K562 (cell line): ENCODE measurements at regions not wholly inside any gene's neighbourhood (a gene's known extent, or its start where the extent isn't known, plus 50 kb on each side); places are given as distances from the start of the nearest gene placed in this dataset.
"Not testable (repeated sequence)": the region's sequence is repeated elsewhere in the genome, so short reads cannot be mapped to it uniquely, and the experiment has no call there.

Experiments
- ATAC-seq: fragments of 200-7000 bp; cut with Tn5 transposase; 3 replicates; pipeline ENCODE4 v1.9.1; 2020; ENCODE audit warnings: moderate library complexity
- BruUV-seq: library from RNA; stranded (reverse); fragments of 400-500 nt; replicated peaks from 2 replicates; lab custom pipeline; 2021; lab: Mats Ljungman, UMichigan
- CTCF ChIA-PET: fragments of 300-600 bp; formaldehyde crosslinking; extraction: SDS; loops from one replicate; lab custom pipeline; 2021; ENCODE audit warnings: low intra/inter-chr PET ratio; lab: Yijun Ruan, JAX
- POLR2A ChIA-PET: fragments of 300-600, 350-650 bp; sonication (Branson Sonifier 250); formaldehyde crosslinking; extraction: SDS; loops from one replicate; lab custom pipeline; 2021; ENCODE audit warnings: antibody characterized with exemption, inconsistent platforms; lab: Yijun Ruan, JAX
- DNase-seq, 4 experiments: peaks; one replicate each; pipeline versions ENCODE4 v3.0.0 to v3.0.0-alpha.2; 2011 to 2018; ENCODE audit warnings: low spot score in 3 of 4, mixed read lengths in 3 of 4; ENCODE audit errors: extremely low read depth in 1 of 4
- FAIRE-seq: peaks from 2 replicates; lab custom pipeline; 2011; peaks lifted over from hg19 to GRCh38; lab: Jason Lieb, UNC
- H2AFZ ChIP-seq: 2 replicates; pipeline ENCODE4 v1.6.0; 2011; ENCODE audit warnings: low read depth, low read length, control low read depth, inconsistent platforms
- H3K27ac ChIP-seq: fragments of 200-600 bp; 3 replicates; pipeline ENCODE4 v1.8.0; 2011; ENCODE audit warnings: low read depth, mild to moderate bottlenecking, control low read depth, inconsistent platforms, low read length, moderate library complexity, mixed read lengths; ENCODE audit errors: extremely low read depth
- H3K27me3 ChIP-seq, 2 experiments: fragments of 300-600 bp in 1 of 2; 2 replicates in 1 of 2; 3 replicates in 1 of 2; pipeline versions ENCODE4 v1.6.0 to v1.8.0; 2011; ENCODE audit warnings: inconsistent platforms in 2 of 2, low read length in 2 of 2, mild to moderate bottlenecking in 1 of 2, mixed read lengths in 1 of 2, moderate library complexity in 1 of 2; ENCODE audit not compliant: control insufficient read depth in 2 of 2, insufficient read depth in 2 of 2
- H3K36me3 ChIP-seq: fragments of 300-600 bp; 3 replicates; pipeline ENCODE4 v1.8.0; 2011; ENCODE audit warnings: mild to moderate bottlenecking, low read length, inconsistent platforms; ENCODE audit not compliant: control insufficient read depth, insufficient read depth
- H3K4me1 ChIP-seq, 2 experiments: fragments of 200-600 bp in 1 of 2; replicated peaks in 1 of 2; 2 replicates in 1 of 2; 3 replicates in 1 of 2; pipeline versions ENCODE4 v1.5.1 to v1.8.0; 2011; ENCODE audit warnings: inconsistent platforms in 2 of 2, low read length in 2 of 2, mild to moderate bottlenecking in 1 of 2, mixed read lengths in 1 of 2, moderate library complexity in 1 of 2; ENCODE audit not compliant: control insufficient read depth in 2 of 2, insufficient read depth in 2 of 2
- H3K4me2 ChIP-seq: 2 replicates; pipeline ENCODE4 v1.6.1; 2011; ENCODE audit warnings: low read length, control low read depth, inconsistent platforms, mixed read lengths; ENCODE audit not compliant: insufficient read depth
- H3K4me3 ChIP-seq: fragments of 200-600 bp; sonication (generic), shearing (Covaris generic); 2 replicates; pipeline ENCODE4 v1.5.1; 2016; ENCODE audit warnings: control low read depth, inconsistent platforms
- H3K79me2 ChIP-seq: fragments of 200-600 bp; 3 replicates; pipeline ENCODE4 v1.8.0; 2011; ENCODE audit warnings: low read length, inconsistent platforms; ENCODE audit not compliant: control insufficient read depth, insufficient read depth
- H3K9ac ChIP-seq, 2 experiments: 2 replicates each; pipeline versions ENCODE4 v1.6.0 to v1.6.1; 2011; ENCODE audit warnings: low read depth in 2 of 2, low read length in 2 of 2, control low read depth in 1 of 2, inconsistent platforms in 1 of 2, mild to moderate bottlenecking in 1 of 2, mixed read lengths in 1 of 2; ENCODE audit not compliant: insufficient read depth in 1 of 2
- H3K9me1 ChIP-seq: one replicate; pipeline ENCODE4 v1.6.0; 2011; ENCODE audit warnings: inconsistent platforms, mild to moderate bottlenecking, low read length, moderate library complexity; ENCODE audit not compliant: control insufficient read depth, insufficient read depth
- H3K9me3 ChIP-seq: replicated peaks from 2 replicates; pipeline ENCODE4 v1.5.1; 2011; ENCODE audit warnings: low read depth, low read length, inconsistent platforms; ENCODE audit not compliant: control insufficient read depth, insufficient read depth
- H4K20me1 ChIP-seq: replicated peaks from 2 replicates; pipeline ENCODE4 v1.6.1; 2011; ENCODE audit warnings: low read length, inconsistent platforms, mixed read lengths; ENCODE audit not compliant: control insufficient read depth, insufficient read depth
- DACH1 ChIP-seq: fragments of 450-650 bp; IDR thresholded peaks from 2 replicates; pipeline ENCODE4 v1.6.1; 2018; ENCODE audit not compliant: partially characterized antibody
- HBP1 ChIP-seq: fragments of 450-650 bp; formaldehyde crosslinking; IDR thresholded peaks from 2 replicates; pipeline ENCODE4 v1.4.0; 2022; ENCODE audit warnings: missing genetic modification characterization
- HSF4 ChIP-seq: fragments of 250-450 bp; sonication (Bioruptor Pico); IDR thresholded peaks from 2 replicates; pipeline ENCODE4 v2.1.2; 2022; ENCODE audit warnings: mild to moderate bottlenecking, moderate library complexity, borderline replicate concordance
- KDM5B ChIP-seq: fragments of 200-600 bp; sonication (generic); IDR thresholded peaks from 2 replicates; pipeline ENCODE4 v1.6.1; 2012; ENCODE audit warnings: low read depth, mild to moderate bottlenecking, moderate library complexity, low read length, control low read depth, inconsistent platforms; ENCODE audit not compliant: insufficient replicate concordance
- WGBS: fragments of 100-300 bp; shearing (Covaris generic); methylation state at CpG from one replicate; pipeline ENCODE4 v1.1.6; 2016; ENCODE audit warnings: low coverage, mixed read lengths; ENCODE audit not compliant: insufficient coverage; ENCODE audit errors: missing lambda C conversion rate; 5-methylcytosine and 5-hydroxymethylcytosine counted together
- in situ Hi-C: fragments of 300-500 bp; cut with MboI; formaldehyde crosslinking; loops from 4 replicates; pipeline ENCODE4 v1.15.0; 2018; ENCODE audit warnings: inconsistent platforms, mixed read lengths
- intact Hi-C: fragments of 100-400 bp; cut with micrococcal nuclease; formaldehyde crosslinking; loops from 2 replicates; pipeline ENCODE4 v1.14.2; 2022
- TF ChIP-seq, protein P1 (sequence below): fragments of 450-650 bp; formaldehyde crosslinking; IDR thresholded peaks from 2 replicates; pipeline ENCODE4 v1.4.0; 2020; ENCODE audit warnings: mild to moderate bottlenecking, mixed read lengths

DNA sequence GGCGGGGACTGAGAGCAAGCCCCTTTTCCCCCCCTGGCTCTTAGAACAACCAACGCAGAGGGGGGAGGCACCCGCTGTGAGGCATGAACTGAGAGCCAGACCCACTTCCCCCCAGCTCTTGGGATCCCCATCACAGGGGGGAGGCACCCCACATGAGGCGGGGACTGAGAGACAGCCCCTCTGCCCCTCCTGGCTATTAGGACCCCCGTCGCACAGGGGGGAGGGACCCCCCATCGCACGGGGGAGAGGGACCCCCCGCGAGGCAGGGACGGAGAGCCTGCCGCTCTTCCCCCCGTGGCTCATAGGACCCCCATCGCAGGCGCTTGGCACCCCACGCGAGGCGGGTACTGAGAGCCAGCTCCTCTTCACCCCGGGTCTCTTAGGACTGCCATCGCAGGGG is 195.8 kb upstream of the PZP start (continued):
- TF ChIP-seq HSF4 (CRISPR knock-in tag) (no peak), DACH1 (no peak), KDM5B (no peak), HBP1 (no peak)
- TF ChIP-seq, protein P1, sequence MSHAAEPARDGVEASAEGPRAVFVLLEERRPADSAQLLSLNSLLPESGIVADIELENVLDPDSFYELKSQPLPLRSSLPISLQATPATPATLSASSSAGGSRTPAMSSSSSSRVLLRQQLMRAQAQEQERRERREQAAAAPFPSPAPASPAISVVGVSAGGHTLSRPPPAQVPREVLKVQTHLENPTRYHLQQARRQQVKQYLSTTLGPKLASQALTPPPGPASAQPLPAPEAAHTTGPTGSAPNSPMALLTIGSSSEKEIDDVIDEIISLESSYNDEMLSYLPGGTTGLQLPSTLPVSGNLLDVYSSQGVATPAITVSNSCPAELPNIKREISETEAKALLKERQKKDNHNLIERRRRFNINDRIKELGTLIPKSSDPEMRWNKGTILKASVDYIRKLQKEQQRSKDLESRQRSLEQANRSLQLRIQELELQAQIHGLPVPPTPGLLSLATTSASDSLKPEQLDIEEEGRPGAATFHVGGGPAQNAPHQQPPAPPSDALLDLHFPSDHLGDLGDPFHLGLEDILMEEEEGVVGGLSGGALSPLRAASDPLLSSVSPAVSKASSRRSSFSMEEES: no peak
- TF ChIP-seq, all 486 proteins: peak for 0

GRCh38 chr12:9402432-9403040 is 194.3 kb upstream of the PZP start:
- ATAC-seq, H4K20me1 ChIP-seq, H3K9ac ChIP-seq, H3K9me3 ChIP-seq, H3K79me2 ChIP-seq, FAIRE-seq, H2AFZ ChIP-seq, H3K36me3 ChIP-seq, intact Hi-C loops, H3K4me1 ChIP-seq, H3K27me3 ChIP-seq, CTCF ChIA-PET, in situ Hi-C loops, H3K9me1 ChIP-seq, POLR2A ChIA-PET, H3K4me2 ChIP-seq, DNase-seq, H3K4me3 ChIP-seq, H3K27ac ChIP-seq, BruUV-seq: not testable (repeated sequence)
- 60% methylated on average over 3 of the region's 29 CpGs for WGBS

- intact Hi-C loops, H3K9me3 ChIP-seq, H3K27ac ChIP-seq, H3K4me3 ChIP-seq, H3K36me3 ChIP-seq, H3K27me3 ChIP-seq, POLR2A ChIA-PET, CTCF ChIA-PET, H3K4me1 ChIP-seq, H2AFZ ChIP-seq, FAIRE-seq, BruUV-seq, DNase-seq, H3K9me1 ChIP-seq, ATAC-seq, in situ Hi-C loops, H3K4me2 ChIP-seq, H4K20me1 ChIP-seq, H3K9ac ChIP-seq, H3K79me2 ChIP-seq: not testable (repeated sequence)
- 91% methylated on average over 4 of the region's 14 CpGs for WGBS
Measured at GRCh38 chr12:9396367-9396766, 188.2 kb upstream of the PZP start.
